Neural crest cell (in vitro differentiated cells): ENCODE measurements at regions not wholly inside any gene's neighbourhood (a gene's known extent, or its start where the extent isn't known, plus 50 kb on each side); places are given as distances from the start of the nearest gene placed in this dataset.

Experiments
- DNase-seq: peaks from one replicate; pipeline ENCODE4 v3.0.0; 2021; ENCODE audit warnings: low read depth, mixed read lengths, low spot score
- H3K27ac Mint-ChIP-seq: one replicate; pipeline ENCODE4 v1.8.0; 2021; ENCODE audit warnings: mild to moderate bottlenecking, mixed read lengths; ENCODE audit not compliant: unreplicated experiment
- H3K27me3 Mint-ChIP-seq: 2 replicates; pipeline ENCODE4 v1.8.0; 2021; ENCODE audit warnings: low read depth, mild to moderate bottlenecking, mixed read lengths
- H3K36me3 Mint-ChIP-seq: 2 replicates; pipeline ENCODE4 v1.8.0; 2021; ENCODE audit warnings: low read depth, mild to moderate bottlenecking, mixed read lengths
- H3K4me1 Mint-ChIP-seq: 2 replicates; pipeline ENCODE4 v1.8.0; 2021; ENCODE audit warnings: mixed read lengths
- H3K4me3 Mint-ChIP-seq: one replicate; pipeline ENCODE4 v1.8.0; 2021; ENCODE audit warnings: mild to moderate bottlenecking, mixed read lengths
- H3K9me3 Mint-ChIP-seq: 2 replicates; pipeline ENCODE4 v1.8.0; 2021; ENCODE audit warnings: mixed read lengths
- TF ChIP-seq, protein P1 (sequence below): fragments of 200-600 bp; sonication (generic); conservative IDR thresholded peaks from 2 replicates; pipeline ENCODE4 v1.5.0; 2021; ENCODE audit warnings: antibody characterized with exemption, mild to moderate bottlenecking

DNA sequence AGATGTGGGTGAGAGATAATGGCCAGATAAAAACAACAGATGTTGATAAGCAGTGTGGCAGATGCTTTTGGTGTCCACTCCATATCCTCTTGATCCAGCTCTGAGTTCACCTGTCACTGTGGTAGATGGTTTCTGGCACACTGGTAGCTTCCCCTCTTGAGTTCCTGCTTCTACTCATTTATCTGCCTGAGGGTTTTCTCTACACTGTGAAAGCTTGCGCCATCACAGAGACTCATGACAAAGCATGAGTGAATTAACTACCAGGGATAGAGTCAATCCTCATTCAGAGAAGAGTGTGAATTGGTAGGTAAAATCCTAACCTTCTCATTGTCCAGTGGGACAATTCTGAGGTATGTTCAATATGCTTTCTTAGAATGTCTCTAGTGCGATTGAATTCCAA is 50.0 kb upstream of the ARHGEF26 start:
- H3K27ac Mint-ChIP-seq = no peak overlapping the region
- TF ChIP-seq, protein P1, sequence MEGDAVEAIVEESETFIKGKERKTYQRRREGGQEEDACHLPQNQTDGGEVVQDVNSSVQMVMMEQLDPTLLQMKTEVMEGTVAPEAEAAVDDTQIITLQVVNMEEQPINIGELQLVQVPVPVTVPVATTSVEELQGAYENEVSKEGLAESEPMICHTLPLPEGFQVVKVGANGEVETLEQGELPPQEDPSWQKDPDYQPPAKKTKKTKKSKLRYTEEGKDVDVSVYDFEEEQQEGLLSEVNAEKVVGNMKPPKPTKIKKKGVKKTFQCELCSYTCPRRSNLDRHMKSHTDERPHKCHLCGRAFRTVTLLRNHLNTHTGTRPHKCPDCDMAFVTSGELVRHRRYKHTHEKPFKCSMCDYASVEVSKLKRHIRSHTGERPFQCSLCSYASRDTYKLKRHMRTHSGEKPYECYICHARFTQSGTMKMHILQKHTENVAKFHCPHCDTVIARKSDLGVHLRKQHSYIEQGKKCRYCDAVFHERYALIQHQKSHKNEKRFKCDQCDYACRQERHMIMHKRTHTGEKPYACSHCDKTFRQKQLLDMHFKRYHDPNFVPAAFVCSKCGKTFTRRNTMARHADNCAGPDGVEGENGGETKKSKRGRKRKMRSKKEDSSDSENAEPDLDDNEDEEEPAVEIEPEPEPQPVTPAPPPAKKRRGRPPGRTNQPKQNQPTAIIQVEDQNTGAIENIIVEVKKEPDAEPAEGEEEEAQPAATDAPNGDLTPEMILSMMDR = no peak
- no peaks in the 10 kb centered on the region for H3K36me3 Mint-ChIP-seq
- H3K27me3 Mint-ChIP-seq = no peaks in the 10 kb centered on the region
- H3K4me3 Mint-ChIP-seq = no peak overlapping the region
- H3K4me1 Mint-ChIP-seq = no peaks in the 10 kb centered on the region
- no peak for DNase-seq
- peaks cover 4% of the 10 kb centered on the region for H3K9me3 Mint-ChIP-seq
